HEK293 (cell line): ENCODE measurements at regions not wholly inside any gene's neighbourhood (a gene's known extent, or its start where the extent isn't known, plus 50 kb on each side); places are given as distances from the start of the nearest gene placed in this dataset.

ENCODE experiments used
- CTCF ChIA-PET: fragments of 350-600 bp; formaldehyde crosslinking; extraction: SDS; loops from one replicate; lab custom pipeline; 2021; ENCODE audit warnings: antibody characterized with exemption; lab: Yijun Ruan, JAX
- POLR2A ChIA-PET: fragments of 300-600 bp; formaldehyde crosslinking; extraction: SDS; loops from one replicate; lab custom pipeline; 2020; ENCODE audit warnings: antibody characterized with exemption, inconsistent platforms; lab: Yijun Ruan, JAX
- H3K27ac ChIP-seq: fragments of 200-500 bp; sonication (Bioruptor generic); 2 replicates; pipeline ENCODE4 v1.5.1; 2014; ENCODE audit warnings: low read depth, low read length, control low read depth, inconsistent platforms; ENCODE audit errors: extremely low read depth
- H3K36me3 ChIP-seq, 2 experiments: fragments of 200-500 bp in 1 of 2; sonication (Bioruptor generic) in 1 of 2; 1 replicate in 1 of 2; 2 replicates in 1 of 2; pipeline ENCODE4 v1.5.1; 2014 to 2017; ENCODE audit warnings: inconsistent platforms in 2 of 2, low read length in 2 of 2; ENCODE audit not compliant: control insufficient read depth in 2 of 2, insufficient read depth in 1 of 2
- H3K4me1 ChIP-seq: fragments of 200-500 bp; sonication (Bioruptor generic); 2 replicates; pipeline ENCODE4 v1.5.1; 2014; ENCODE audit warnings: mild to moderate bottlenecking, low read length, inconsistent platforms; ENCODE audit not compliant: control insufficient read depth, insufficient read depth
- H3K4me3 ChIP-seq: 2 replicates; pipeline ENCODE4 v1.5.1; 2011; ENCODE audit warnings: low read depth, mild to moderate bottlenecking, control low read depth, low read length, moderate library complexity
- H3K9me3 ChIP-seq: fragments of 200-500 bp; sonication (Bioruptor generic); 2 replicates; pipeline ENCODE4 v1.5.1; 2014; ENCODE audit warnings: low read depth, low read length, inconsistent platforms; ENCODE audit not compliant: control insufficient read depth, insufficient read depth
- HOXD13 ChIP-seq: sonication (generic); formaldehyde crosslinking; IDR thresholded peaks from 2 replicates; pipeline ENCODE4 v1.8.0; 2022; ENCODE audit warnings: missing genetic modification reagents, borderline replicate concordance
- OSR2 ChIP-seq: fragments of 450-650 bp; formaldehyde crosslinking; IDR thresholded peaks from 2 replicates; pipeline ENCODE4 v1.5.1; 2016; ENCODE audit warnings: missing biosample characterization, missing genetic modification characterization
- PBX3 ChIP-seq: sonication (generic); formaldehyde crosslinking; IDR thresholded peaks from 2 replicates; pipeline ENCODE4 v1.8.1; 2022; ENCODE audit warnings: mild to moderate bottlenecking, moderate library complexity, missing genetic modification reagents
- RBAK ChIP-seq: fragments of 450-650 bp; formaldehyde crosslinking; IDR thresholded peaks from 2 replicates; pipeline ENCODE4 v1.5.1; 2016; ENCODE audit warnings: missing biosample characterization, missing genetic modification characterization
- SALL2 ChIP-seq: fragments of 450-650 bp; formaldehyde crosslinking; IDR thresholded peaks from 2 replicates; pipeline ENCODE4 v1.5.0; 2017; ENCODE audit warnings: missing biosample characterization, mild to moderate bottlenecking, missing genetic modification characterization, borderline replicate concordance
- SP2 ChIP-seq: fragments of 450-650 bp; formaldehyde crosslinking; IDR thresholded peaks from 2 replicates; pipeline ENCODE4 v1.5.1; 2016; ENCODE audit warnings: missing biosample characterization, missing genetic modification characterization
- ZBTB48 ChIP-seq: fragments of 450-650 bp; formaldehyde crosslinking; IDR thresholded peaks from 2 replicates; pipeline ENCODE4 v1.5.1; 2016; ENCODE audit warnings: missing biosample characterization, missing genetic modification characterization
- ZNF248 ChIP-seq: fragments of 450-650 bp; formaldehyde crosslinking; IDR thresholded peaks from 2 replicates; pipeline ENCODE4 v1.5.1; 2017; ENCODE audit warnings: missing biosample characterization, missing genetic modification characterization
- ZNF26 ChIP-seq: fragments of 450-650 bp; formaldehyde crosslinking; IDR thresholded peaks from 2 replicates; pipeline ENCODE4 v1.5.1; 2016; ENCODE audit warnings: missing biosample characterization, missing genetic modification characterization
- ZNF335 ChIP-seq: fragments of 450-650 bp; formaldehyde crosslinking; conservative IDR thresholded peaks from 2 replicates; pipeline ENCODE4 v1.5.1; 2016; ENCODE audit warnings: missing biosample characterization, missing genetic modification characterization
- ZNF362 ChIP-seq: fragments of 450-650 bp; formaldehyde crosslinking; IDR thresholded peaks from 2 replicates; pipeline ENCODE4 v1.5.1; 2016; ENCODE audit warnings: missing biosample characterization, missing genetic modification characterization
- ZNF366 ChIP-seq: fragments of 450-650 bp; formaldehyde crosslinking; conservative IDR thresholded peaks from 2 replicates; pipeline ENCODE4 v1.5.1; 2016; ENCODE audit warnings: missing biosample characterization, missing genetic modification characterization
- ZNF529 ChIP-seq: fragments of 450-650 bp; formaldehyde crosslinking; IDR thresholded peaks from 2 replicates; pipeline ENCODE4 v1.5.1; 2017; ENCODE audit warnings: missing genetic modification characterization, missing biosample characterization; ENCODE audit not compliant: insufficient replicate concordance
- ZNF610 ChIP-seq: fragments of 450-650 bp; formaldehyde crosslinking; IDR thresholded peaks from 2 replicates; pipeline ENCODE4 v1.5.1; 2016; ENCODE audit warnings: missing biosample characterization, missing genetic modification characterization, borderline replicate concordance
- ZNF704 ChIP-seq: fragments of 450-650 bp; formaldehyde crosslinking; IDR thresholded peaks from 2 replicates; pipeline ENCODE4 v1.5.1; 2016; ENCODE audit warnings: missing biosample characterization, missing genetic modification characterization
- ZNF76 ChIP-seq: fragments of 450-650 bp; formaldehyde crosslinking; IDR thresholded peaks from 2 replicates; pipeline ENCODE4; 2016; ENCODE audit warnings: low read depth, missing biosample characterization, missing genetic modification characterization, borderline replicate concordance
- ZNF776 ChIP-seq: fragments of 450-650 bp; formaldehyde crosslinking; IDR thresholded peaks from 2 replicates; pipeline ENCODE4 v1.5.0; 2017; ENCODE audit warnings: missing biosample characterization, missing genetic modification characterization, borderline replicate concordance
- ZNF777 ChIP-seq: fragments of 450-650 bp; formaldehyde crosslinking; IDR thresholded peaks from 2 replicates; pipeline ENCODE4 v1.5.1; 2017; ENCODE audit warnings: missing biosample characterization, missing genetic modification characterization, borderline replicate concordance
- ZNF792 ChIP-seq: fragments of 450-650 bp; formaldehyde crosslinking; IDR thresholded peaks from 2 replicates; pipeline ENCODE4 v1.5.1; 2016; ENCODE audit warnings: missing biosample characterization, missing genetic modification characterization
- ZSCAN4 ChIP-seq: fragments of 450-650 bp; formaldehyde crosslinking; IDR thresholded peaks from 2 replicates; pipeline ENCODE4 v1.5.1; 2017; ENCODE audit warnings: missing biosample characterization, missing genetic modification characterization

- TF ChIP-seq PBX3 (CRISPR knock-in tag) (no peak), ZNF335 (tag by site-specific recombination) (no peak), HOXD13 (no peak), ZNF26 (tag by site-specific recombination) (no peak), OSR2 (tag by site-specific recombination) (no peak), SALL2 (tag by site-specific recombination) (no peak)
Observed at GRCh38 chr5:155947394-155948062, 379.4 kb upstream of the SGCD start (continued).

GRCh38 chr5:155948576-155948975 lies 378.4 kb upstream of the SGCD start:
- ChIA-PET CTCF (no interaction called here), POLR2A (no interaction called here)
- H3K4me3 ChIP-seq, result no peak overlapping the region
- TF ChIP-seq ZNF248 (tag by site-specific recombination) (no peak), SP2 (tag by site-specific recombination) (no peak), ZNF777 (tag by site-specific recombination) (no peak), ZNF529 (tag by site-specific recombination) (no peak), ZNF792 (tag by site-specific recombination) (no peak), ZBTB48 (tag by site-specific recombination) (no peak), ZNF704 (tag by site-specific recombination) (no peak), ZSCAN4 (tag by site-specific recombination) (no peak), ZNF76 (no peak), ZNF335 (tag by site-specific recombination) (no peak), ZNF366 (tag by site-specific recombination) (no peak)
- no peaks in the 10 kb centered on the region for H3K4me1 ChIP-seq
- no peak overlapping the region for H3K27ac ChIP-seq
- no peaks in the 10 kb centered on the region for H3K36me3 ChIP-seq
- no peaks in the 10 kb centered on the region for H3K9me3 ChIP-seq

- ChIA-PET POLR2A (no interaction called here), CTCF (interaction anchor here (0.7 kb wide), 1 partner anchor 1180 kb away, joined by 3 read pairs; no protein-coding TSS in a partner anchor)
- no peaks in the 10 kb centered on the region for H3K4me1 ChIP-seq
- H3K36me3 ChIP-seq, result no peaks in the 10 kb centered on the region
- H3K4me3 ChIP-seq, result no peak overlapping the region
- no peak overlapping the region for H3K27ac ChIP-seq
- H3K9me3 ChIP-seq, result no peaks in the 10 kb centered on the region
- no peak for TF ChIP-seq ZNF776
- no peak for TF ChIP-seq ZNF610 (tag by site-specific recombination)
- TF ChIP-seq ZNF362 (tag by site-specific recombination), result no peak
- no peak for TF ChIP-seq RBAK (tag by site-specific recombination)
Observed at GRCh38 chr5:155952486-155953089, 374.4 kb upstream of the SGCD start.
